Fibroblast of peridontal ligament (primary cell): ENCODE measurements at regions not wholly inside any gene's neighbourhood (a gene's known extent, or its start where the extent isn't known, plus 50 kb on each side); places are given as distances from the start of the nearest gene placed in this dataset.
"Not testable (repeated sequence)": the region's sequence is repeated elsewhere in the genome, so short reads cannot be mapped to it uniquely, and the experiment has no call there.

Experiments
- DNase-seq: peaks from one replicate; pipeline ENCODE4 v3.0.0-alpha.2; 2010; ENCODE audit errors: extremely low read depth

DNA sequence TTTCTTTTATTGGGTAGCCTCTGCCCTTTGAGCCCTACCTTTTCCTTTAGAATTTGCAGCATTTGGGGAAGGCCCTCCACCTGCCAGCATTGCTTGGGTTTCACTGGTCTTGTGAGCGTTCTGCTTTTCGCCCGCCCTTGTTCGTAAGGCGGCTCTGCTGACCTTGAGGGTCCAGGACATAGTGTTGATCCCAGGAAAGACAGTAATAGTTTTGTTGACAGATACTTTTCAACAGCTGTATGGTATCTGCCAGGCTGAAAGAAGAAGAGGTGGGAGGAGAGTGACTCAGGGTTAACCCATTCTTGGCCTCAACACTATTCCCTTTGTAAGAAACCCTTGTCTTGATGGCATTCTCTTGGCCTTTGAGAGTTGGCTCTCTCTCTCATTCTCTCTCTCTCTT lies 113.4 kb upstream of the SPAG17 start:
- no peak for DNase-seq

DNA sequence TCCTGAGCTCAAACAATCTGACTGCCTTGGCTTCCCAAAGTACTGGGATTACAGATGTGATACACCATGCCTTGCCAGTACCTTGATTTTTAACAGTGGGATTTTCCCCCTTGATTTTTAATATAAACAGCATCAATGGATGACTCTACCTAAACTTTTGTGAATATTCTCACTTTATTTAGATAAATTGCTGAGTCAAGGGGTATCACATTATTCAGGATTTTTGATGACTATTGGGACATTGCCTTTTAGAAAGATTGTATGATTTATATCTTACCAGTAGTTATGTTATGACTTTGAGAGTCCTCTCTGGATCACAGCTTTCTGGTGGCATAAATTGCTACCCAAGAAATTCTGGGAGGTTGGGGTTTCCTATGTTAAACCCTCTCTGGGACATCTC lies 112.5 kb upstream of the SPAG17 start:
- DNase-seq: no peak

DNA sequence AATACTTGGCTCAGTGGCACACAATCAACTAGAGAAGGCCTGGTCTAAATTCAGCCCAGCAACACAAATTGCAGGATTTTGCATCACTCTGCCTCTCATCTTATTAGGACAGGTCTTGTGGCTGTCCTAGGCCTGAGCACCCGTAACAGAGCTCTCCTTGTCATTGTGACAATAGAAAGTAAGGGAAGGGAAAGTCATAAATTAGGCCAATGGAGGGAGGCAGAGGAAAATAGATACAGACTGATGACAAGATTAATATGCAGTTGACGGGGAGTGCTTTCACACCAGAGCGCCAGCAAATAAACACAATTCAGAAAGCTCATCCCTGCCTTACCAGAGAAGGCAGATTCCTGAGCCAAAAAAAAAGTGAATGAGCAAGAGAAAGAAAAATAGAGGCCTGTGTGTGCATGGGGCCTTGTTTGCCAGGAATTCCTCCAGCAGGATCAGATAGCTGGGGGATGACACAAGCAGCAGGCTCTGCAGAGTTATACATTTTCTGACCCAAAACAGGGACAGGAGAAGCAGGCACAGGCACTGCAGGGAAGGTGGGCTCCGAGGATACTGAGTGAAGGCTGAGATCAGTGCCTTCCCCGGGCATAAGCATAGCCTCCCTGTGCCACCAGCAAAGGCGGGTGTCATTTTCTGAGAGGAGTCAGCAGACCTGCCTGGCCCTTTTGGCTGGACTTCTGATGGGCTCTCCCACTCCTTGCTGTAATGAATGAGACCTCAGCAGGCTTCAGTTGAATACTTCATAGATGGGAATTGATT lies 110.0 kb upstream of the SPAG17 start:
- DNase-seq: no peak

DNA sequence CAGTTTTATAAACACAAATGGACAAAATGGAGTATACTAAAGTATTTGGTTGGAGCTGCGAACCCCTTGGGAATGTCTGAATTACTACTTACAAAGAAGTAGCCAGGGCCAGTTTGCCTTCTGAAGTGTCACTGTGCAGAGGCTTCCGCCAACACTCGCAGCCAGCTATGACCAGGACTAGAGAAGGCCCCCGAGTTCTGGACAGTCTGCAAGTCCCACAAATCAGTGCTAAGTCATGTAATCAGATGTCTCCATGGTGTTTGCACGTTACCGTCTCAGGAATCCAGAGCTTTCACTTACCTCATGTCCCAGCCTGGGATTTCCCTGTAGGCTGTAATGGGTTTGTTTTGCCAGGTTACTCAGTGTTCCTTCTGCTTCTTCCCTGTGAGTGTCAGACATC lies 106.6 kb upstream of the SPAG17 start:
- DNase-seq: no peak

DNA sequence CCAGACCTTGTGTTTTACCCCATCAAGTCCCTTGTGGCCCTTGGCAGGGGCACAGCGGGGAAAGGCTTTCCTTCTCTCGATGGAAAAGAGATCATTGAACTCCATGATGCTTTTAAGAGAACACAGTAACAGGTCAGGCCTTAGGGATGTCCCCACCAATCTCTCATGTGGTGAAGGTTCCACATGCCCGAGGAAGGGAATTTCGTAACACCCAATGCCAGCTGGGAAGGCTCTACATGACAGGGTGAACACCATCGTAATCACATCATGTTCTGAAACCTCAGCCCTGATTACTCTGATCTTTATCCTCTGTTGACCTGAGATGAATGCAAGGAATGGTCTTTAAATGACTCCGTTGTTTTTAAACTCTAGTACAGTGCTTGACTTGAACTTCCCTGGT lies 105.5 kb upstream of the SPAG17 start:
- DNase-seq: no peak

DNA sequence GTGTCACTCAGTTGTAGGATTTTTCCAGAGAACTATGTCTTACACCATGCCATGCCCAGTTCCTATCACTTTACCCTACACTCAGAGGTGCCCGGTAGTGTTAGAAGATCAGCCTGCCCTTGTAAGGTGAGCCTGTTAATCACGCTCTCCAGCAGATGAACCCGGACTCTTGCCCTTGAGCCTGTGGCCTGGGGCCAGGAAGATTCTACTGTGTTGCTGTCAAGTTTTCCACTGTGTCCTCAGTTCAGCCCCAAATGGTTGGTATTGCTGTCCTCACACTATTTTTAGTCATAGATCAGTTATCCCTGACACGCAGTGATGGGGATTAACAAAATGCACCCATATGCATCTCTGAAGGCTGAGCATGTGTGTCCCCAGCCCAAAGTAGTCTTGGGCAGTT lies 105.0 kb upstream of the SPAG17 start:
- no peak for DNase-seq

DNA sequence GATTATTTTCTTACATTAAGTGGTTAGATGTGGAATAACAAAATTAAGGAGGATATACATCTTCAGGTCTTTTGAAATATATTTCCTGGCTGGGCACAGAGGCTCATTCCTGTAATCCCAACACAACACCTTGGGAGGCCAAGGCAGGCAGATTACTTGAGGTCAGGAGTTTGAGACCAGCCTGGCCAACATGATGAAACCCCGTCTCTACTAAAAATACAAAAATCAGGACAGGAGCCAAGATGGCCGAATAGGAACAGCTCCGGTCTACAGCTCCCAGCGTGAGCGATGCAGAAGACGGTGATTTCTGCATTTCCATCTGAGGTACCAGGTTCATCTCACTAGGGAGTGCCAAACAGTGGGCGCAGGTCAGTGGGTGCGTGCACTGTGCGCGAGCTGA lies 95.6 kb upstream of the SPAG17 start:
- DNase-seq: not testable (repeated sequence)

DNA sequence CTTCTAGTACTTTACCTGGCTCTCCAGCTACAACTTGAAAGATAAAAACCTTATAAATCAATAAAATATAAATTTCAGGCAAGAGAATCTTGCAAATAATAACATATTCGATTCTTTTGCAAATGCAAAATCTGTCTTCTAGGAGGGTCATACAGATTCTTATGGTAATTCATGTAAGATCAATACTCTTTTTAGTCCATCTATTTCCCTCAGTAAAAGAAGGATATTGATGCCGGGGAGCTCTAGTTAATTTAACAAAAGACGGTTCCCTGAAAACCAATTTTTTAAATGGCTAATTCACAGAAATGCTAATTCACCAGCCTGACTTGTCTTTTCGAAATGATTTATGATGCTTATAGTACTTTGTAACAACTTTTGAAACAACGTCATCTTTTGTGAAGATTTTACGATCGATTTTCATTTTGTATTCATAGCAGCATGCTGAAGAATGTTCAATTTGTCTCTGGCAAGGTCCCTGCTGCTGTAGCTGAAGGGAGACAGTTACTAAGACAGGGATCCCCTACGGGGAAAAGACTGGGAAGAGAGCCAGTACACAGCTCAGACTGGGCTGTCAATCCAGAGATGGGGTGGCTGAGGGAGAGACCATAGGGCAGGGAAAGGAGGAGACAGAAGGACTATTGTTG lies 90.6 kb upstream of the SPAG17 start:
- DNase-seq: no peak

DNA sequence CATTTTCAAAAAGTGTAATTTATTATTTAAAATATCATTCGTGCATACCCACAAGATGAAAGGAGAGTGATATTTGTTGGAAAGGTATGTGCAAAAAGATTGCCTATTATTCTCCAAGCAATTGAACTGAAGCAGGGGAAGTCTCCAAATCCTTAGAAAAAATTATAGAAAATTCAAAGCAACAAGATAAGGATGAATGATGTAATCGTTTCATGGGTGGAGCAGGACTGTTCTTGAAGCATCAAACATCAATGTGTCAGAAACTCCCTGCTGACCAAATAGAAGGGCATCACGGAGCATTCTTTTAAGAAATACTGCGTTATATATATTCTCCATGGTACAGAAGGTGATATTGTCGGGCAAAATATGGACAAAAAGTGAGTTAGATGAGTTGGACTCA lies 87.9 kb upstream of the SPAG17 start:
- DNase-seq: no peak

DNA sequence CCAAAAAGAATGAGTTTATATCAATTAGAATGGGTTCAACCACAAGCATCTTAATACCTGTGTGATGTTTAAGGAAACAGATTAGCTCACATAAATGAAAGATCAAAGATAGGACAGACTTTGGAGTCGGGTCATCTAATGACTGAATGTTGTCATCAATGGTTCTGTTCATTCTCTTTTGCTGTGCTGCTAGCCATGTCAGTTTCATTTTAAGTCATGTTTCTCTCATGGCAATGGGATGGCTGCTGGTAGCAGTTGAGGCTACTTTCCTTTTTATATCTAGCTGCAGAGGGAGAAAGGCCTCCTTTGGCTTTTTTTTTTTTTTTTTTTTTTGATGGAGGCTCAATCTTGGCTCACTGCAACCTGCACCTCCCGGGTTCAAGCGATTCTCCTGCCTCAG lies 86.9 kb upstream of the SPAG17 start:
- no peak for DNase-seq

DNA sequence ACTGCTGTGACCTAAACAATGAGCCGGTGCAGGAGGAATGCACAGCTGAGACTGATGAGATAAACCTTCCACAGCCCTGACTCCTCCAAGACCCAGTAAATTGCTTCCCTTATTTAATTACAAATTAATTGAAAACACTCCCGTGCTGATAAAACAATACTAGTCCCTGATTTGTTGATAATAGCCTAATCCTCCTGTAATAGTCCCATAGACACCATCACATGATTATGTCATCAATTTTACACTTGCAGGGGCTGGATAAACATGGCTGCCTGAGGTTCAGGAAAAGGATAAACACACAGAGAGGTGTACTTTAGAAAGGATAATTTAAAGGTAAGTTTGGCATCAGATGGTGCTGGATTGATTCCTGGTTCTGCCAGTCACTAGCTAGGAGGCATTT lies 84.6 kb upstream of the SPAG17 start:
- DNase-seq: no peak

DNA sequence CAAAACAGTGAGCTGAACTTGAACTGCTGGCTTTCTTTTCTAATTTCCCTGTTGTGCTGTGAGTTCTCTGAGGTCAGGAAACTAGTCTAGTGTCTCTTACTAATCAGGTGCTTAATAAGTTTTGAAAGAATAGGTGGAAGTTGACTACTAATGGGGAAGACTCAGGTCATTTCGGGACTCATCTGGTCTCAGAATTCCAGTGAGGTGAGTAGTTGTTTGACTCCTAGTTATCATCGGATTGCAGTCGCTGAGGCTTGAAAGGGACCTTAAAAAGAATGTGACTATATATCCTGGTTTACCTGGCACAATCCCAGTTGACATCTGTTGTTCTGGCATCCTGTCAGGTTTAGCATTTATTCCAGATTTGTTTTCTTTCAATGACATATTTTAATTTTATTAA lies 81.4 kb upstream of the SPAG17 start:
- no peak for DNase-seq

DNA sequence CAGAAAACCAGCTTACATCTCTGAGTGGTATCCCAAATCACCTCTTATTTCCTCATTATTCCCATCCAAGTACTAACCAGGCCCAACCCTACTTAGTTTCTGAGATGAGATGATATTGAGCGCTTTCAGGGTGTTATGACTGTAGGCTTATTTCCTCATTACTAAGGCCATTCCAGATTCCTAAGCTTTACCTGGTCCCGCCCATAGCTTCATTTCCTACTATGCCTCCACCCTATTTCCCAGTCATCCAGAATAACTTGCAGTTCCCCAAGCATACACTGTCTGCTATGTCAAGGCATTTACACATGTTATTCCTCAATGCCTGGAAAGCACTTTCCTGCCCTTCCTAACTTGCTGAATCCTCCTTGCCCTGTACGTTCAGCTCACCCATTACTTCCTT lies 79.3 kb upstream of the SPAG17 start:
- no peak for DNase-seq

DNA sequence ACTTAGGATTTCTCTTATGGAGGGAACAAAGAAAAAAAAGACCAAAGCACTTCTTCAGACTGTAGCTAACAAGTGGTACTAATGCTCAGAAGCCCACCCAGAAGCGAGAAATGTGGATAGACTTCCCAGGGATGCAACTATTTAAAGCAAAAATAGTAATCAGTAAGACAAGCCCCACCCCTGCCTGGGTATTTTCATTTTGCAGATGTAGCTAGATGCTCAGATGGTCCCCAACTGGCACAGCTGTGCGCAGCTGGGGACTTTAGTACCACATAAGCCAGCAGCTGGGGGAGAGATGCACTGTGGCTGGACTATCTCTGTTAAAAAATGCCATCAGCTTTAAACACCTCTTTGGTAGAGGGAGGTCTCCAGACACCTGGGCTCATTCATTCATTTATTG lies 77.8 kb upstream of the SPAG17 start:
- DNase-seq: no peak

DNA sequence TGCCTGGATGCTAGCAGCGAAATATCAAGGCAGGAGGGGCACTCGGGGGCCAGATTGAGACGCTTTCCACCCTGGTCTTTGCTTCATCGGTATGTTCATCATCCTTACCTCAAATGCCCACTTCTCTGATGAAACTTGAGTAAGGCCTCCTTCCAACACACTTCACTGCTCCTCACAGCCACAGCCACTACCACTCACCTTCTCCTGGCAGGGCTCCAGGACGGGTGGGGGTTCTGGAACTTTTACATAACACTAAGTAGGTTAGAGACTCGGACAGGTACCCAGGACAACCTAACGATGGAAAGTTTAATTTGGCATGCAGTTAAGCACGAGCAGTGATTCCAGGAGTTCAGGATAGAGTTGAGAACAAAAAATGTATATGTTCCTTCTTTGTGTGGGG lies 73.9 kb upstream of the SPAG17 start:
- no peak for DNase-seq

DNA sequence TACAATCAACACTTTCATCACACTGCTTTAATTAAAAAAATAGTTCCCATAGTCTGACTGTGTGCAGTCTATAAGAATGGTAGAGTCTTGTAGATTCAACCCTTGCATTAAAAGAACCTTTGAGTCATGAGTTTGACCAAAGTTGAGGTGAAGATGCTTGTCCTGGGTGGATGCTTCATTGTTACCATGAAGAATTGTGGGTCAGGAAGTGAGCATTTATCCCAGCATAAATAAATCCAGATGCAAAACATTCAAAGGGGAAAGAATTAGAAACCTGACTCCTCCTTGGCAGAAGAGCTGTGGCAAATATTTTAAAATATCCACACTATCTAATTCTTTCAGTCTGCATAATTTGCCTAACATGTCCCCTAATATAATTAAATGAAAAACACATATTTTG lies 72.9 kb upstream of the SPAG17 start:
- DNase-seq: no peak

DNA sequence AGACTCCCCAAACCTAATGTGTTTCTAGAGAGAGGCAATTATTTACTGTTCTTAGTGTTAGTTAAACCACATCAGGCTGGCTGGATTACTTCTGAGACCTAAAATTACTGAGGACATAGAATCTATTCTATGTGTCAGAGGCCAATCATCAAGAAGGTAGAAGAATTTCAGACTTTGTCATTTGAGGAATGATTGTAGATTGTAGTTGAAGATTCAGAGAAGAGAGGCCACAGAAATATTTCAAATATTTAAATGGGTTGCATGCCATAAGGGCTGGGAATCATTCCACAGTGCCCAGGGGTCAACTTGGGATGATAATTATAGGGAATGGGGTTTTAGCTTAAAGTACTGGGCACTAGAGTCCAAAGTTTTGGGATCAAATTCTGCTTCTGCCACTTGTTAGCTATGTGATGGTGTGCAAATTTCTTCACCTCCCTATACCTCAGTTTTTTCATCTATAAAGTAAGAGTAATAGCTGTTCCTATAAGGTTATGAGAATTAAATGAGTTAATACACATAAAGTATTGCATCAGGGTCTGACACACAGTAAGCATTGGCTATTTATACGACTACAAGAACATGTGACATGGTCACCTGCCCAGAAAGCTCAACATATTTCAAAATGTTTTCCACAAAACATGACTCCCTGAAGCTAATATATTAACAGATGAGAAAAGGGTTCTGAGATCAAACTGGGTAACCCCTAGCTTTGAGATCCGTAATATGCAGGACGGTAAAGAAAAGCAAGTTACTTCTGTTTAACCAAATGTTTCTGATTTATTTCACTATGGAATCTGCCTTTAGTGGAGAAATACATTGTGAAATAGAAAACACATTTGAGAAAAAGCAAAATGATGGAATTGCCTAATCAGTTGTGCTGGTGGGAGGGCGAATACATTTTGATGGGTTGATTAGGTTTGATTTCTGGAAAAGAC lies 69.7 kb upstream of the SPAG17 start:
- no peak for DNase-seq

DNA sequence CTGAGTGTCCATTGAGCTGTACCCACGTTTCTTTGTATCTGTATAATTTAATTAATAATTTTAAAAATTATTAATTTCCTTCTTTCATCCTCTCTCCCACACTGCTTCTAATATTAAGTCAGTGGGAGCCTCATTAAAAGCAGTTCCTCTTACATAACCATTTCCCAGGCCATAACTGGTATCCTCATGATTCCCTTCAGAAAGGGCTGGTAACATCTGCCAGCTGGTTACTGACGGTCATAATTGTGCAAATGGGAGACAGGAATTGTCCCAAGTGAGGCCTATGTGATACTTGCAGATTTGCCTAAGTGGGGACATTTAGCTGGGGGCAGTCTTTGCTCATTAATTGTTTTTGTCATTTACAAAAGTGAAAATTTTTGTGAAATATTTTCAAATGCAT lies 69.0 kb upstream of the SPAG17 start:
- DNase-seq: no peak

DNA sequence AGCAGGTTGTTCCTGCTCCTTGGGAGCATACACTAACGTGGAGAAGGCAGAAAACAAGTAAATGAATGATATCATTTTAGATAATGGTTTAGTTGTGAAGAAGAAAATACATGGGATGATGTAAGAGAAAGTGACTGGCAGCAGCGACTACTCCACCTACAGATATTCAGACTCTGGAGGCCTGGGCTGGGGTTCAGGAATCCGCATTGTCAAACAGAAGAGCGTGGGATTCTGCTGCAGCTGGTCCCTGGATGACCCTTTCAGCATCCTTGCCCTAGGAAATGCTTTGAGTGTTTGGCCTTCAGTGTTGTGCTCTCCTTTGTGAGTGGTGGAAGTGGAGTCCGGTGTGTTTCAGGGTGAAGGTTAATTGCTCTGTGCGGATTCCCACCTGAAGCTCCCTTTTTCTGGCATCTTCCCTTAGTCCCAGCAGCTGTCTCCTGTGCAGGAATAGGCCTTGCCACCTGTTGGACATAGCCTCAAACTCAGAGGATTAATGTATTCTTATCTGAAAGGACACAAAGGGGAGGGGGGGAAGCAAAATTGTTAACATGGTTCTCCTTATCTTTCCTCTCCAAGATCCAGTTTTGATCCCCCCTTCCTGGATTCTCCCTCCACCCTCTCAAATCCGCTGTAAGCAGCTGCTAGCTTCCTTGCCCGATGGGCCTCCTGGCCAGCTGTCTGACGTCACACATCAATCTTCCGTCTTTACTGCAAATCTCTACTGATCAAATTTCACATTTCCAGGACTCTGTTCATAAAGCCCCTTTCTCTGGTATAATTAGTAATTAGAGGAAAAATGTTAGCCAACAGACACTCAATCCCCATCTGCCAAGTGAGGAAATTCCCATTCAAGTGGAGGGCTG lies 68.3 kb upstream of the SPAG17 start:
- DNase-seq: no peak

DNA sequence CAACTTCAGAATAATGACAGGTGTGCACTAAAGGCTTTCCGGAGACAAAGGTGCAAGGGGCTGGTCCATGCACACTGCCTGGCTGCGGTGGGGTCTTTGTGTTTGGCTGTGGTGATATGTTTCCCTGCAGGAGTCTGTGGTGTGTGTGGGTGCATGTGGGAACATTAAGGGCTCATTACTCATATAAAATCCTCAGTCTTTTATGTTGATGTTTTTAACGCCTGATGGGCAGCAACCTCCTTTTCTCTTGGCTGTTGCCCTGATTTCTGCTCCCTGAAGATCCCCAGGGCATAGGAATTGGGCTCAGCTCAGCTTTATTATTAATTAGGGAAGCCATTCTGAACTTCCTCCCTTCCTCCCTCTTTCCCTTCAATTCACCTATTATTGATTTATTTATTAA lies 67.6 kb upstream of the SPAG17 start:
- no peak for DNase-seq

DNA sequence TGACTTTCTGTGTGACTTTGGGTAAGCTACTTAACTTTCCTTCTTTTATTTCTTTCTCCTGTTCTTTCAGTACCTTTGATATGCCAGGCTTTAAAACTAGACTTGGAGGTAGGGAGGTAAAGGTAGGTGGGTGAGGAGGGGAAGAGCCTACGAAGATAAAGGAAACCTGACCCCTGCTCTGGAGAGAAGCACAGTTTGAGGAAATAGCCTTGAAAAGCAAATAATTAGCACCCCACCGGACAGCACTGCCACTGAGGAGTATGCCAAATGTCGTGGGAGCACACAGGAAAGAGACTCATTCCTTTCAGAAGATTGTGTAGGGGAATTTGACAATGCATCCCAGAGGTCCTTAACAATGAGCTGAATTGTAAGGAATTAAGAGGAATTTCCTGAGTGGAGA lies 65.2 kb upstream of the SPAG17 start:
- no peak for DNase-seq

DNA sequence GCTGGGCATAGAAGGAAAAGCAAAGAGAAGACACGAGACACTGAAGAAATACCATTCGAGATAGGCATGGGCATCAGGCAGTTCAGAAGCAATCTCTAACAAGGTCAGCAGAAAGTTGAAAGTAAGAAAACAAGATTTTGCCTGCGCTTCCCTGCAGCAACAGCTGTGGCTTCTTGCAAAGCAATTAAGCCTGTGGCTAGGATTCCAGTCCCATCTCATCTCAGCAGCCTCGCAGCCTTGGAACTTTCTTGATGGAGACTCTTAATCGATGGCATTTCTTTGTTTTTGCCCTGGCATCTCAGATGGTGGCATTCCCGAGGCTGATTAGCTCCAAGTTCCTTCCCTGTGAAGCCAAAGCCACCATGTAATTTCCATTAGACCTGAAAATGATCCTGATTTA lies 64.6 kb upstream of the SPAG17 start:
- no peak for DNase-seq
